GM06990 (cell line): ENCODE measurements at regions not wholly inside any gene's neighbourhood (a gene's known extent, or its start where the extent isn't known, plus 50 kb on each side); places are given as distances from the start of the nearest gene placed in this dataset.

Experiments
- DNase-seq: peaks from one replicate; pipeline ENCODE4 v3.0.0-alpha.2; 2011; ENCODE audit not compliant: insufficient read length; ENCODE audit errors: extremely low read depth
- H3K27me3 ChIP-seq: replicated peaks from 2 replicates; pipeline ENCODE4 v1.6.0; 2011; ENCODE audit warnings: low read length; ENCODE audit not compliant: control insufficient read depth, insufficient read depth
- H3K36me3 ChIP-seq: 2 replicates; pipeline ENCODE4 v1.5.1; 2011; ENCODE audit warnings: low read length; ENCODE audit not compliant: control insufficient read depth, insufficient read depth
- H3K4me3 ChIP-seq: replicated peaks from 2 replicates; pipeline ENCODE4 v1.5.1; 2011; ENCODE audit warnings: low read depth, mild to moderate bottlenecking, control low read depth, low read length
- CTCF ChIP-seq: IDR thresholded peaks from 2 replicates; pipeline ENCODE4 v1.5.1; 2011; ENCODE audit warnings: low read length, control low read depth, mild to moderate bottlenecking, inconsistent platforms; ENCODE audit not compliant: insufficient read depth, poor library complexity, severe bottlenecking

- no peaks in the 10 kb centered on the region for H3K27me3 ChIP-seq
- DNase-seq = no peak
- no peak for TF ChIP-seq CTCF
Measured at GRCh38 chrX:147800663-147801062, 111.1 kb upstream of the FMR1 start.

GRCh38 chrX:147803948-147804347 is 107.8 kb upstream of the FMR1 start:
- Histone ChIP-seq H3K4me3 (no peak overlapping the region), H3K36me3 (no peaks in the 10 kb centered on the region), H3K27me3 (no peaks in the 10 kb centered on the region)
- DNase-seq = no peak
- peak; percentile 41 for TF ChIP-seq CTCF

More at GRCh38 chrX:147800663-147801062, 111.1 kb upstream of the FMR1 start:
- Histone ChIP-seq H3K4me3 (no peak overlapping the region), H3K36me3 (no peaks in the 10 kb centered on the region)

GRCh38 chrX:147811803-147812202 is 99.9 kb upstream of the FMR1 start:
- H3K36me3 ChIP-seq = no peaks in the 10 kb centered on the region
- no peak for DNase-seq
- TF ChIP-seq CTCF = no peak
- H3K4me3 ChIP-seq = no peak overlapping the region
- H3K27me3 ChIP-seq = no peaks in the 10 kb centered on the region

GRCh38 chrX:147827070-147827469 is 84.6 kb upstream of the FMR1 start:
- H3K4me3 ChIP-seq = no peak overlapping the region
- no peak for TF ChIP-seq CTCF
- H3K27me3 ChIP-seq = no peaks in the 10 kb centered on the region
- DNase-seq = no peak
- H3K36me3 ChIP-seq = no peaks in the 10 kb centered on the region

GRCh38 chrX:147828719-147829118 is 83.0 kb upstream of the FMR1 start:
- no peak for DNase-seq
- no peaks in the 10 kb centered on the region for H3K27me3 ChIP-seq
- H3K4me3 ChIP-seq = no peak overlapping the region
- no peak for TF ChIP-seq CTCF
- H3K36me3 ChIP-seq = no peaks in the 10 kb centered on the region

- no peak for DNase-seq
- no peaks in the 10 kb centered on the region for H3K36me3 ChIP-seq
- no peak for TF ChIP-seq CTCF
- no peak overlapping the region for H3K4me3 ChIP-seq
- no peaks in the 10 kb centered on the region for H3K27me3 ChIP-seq
Measured at GRCh38 chrX:147832707-147833348, 78.9 kb upstream of the FMR1 start.
